Liver (tissue), 8 donors: ENCODE measurements at regions not wholly inside any gene's neighbourhood (a gene's known extent, or its start where the extent isn't known, plus 50 kb on each side); places are given as distances from the start of the nearest gene placed in this dataset.
"Not testable (repeated sequence)": the region's sequence is repeated elsewhere in the genome, so short reads cannot be mapped to it uniquely, and the experiment has no call there.

Experiments used
- DNase-seq: peaks from one replicate; pipeline ENCODE4 v3.0.0-alpha.2; 2017; ENCODE audit warnings: low spot score
- H3K27ac ChIP-seq, 2 donors: one replicate each; pipeline ENCODE4 v1.7.0; 2013; ENCODE audit warnings: inconsistent platforms in 2 of 2, low read length in 2 of 2, control low read depth in 1 of 2, low read depth in 1 of 2, mild to moderate bottlenecking in 1 of 2
- H3K27me3 ChIP-seq, 4 donors: one replicate each; pipeline versions ENCODE4 v1.6.1 to v1.7.0; 2013; ENCODE audit warnings: low read length in 3 of 4, inconsistent platforms in 1 of 4, mild to moderate bottlenecking in 1 of 4, moderate library complexity in 1 of 4; ENCODE audit not compliant: control insufficient read depth in 4 of 4, insufficient read depth in 4 of 4
- H3K36me3 ChIP-seq, 4 donors: one replicate each; pipeline versions ENCODE4 v1.6.1 to v1.7.0; 2013; ENCODE audit warnings: low read length in 3 of 4, mild to moderate bottlenecking in 3 of 4, low read depth in 1 of 4, moderate library complexity in 1 of 4; ENCODE audit not compliant: control insufficient read depth in 4 of 4, insufficient read depth in 3 of 4
- H3K4me1 ChIP-seq, 4 donors: one replicate each; pipeline versions ENCODE4 v1.6.1 to v1.7.0; 2013; ENCODE audit warnings: low read length in 3 of 4, mild to moderate bottlenecking in 3 of 4, moderate library complexity in 1 of 4; ENCODE audit not compliant: control insufficient read depth in 4 of 4, insufficient read depth in 4 of 4
- H3K4me3 ChIP-seq, 3 donors: one replicate each; pipeline versions ENCODE4 v1.6.1 to v1.7.0; 2013; ENCODE audit warnings: low read length in 3 of 3, control low read depth in 1 of 3, low read depth in 1 of 3, mild to moderate bottlenecking in 1 of 3
- H3K9ac ChIP-seq, 2 donors: one replicate each; pipeline ENCODE4 v1.7.0; 2013; ENCODE audit warnings: low read length in 2 of 2, mild to moderate bottlenecking in 2 of 2, moderate library complexity in 2 of 2, control low read depth in 1 of 2, low read depth in 1 of 2
- H3K9me3 ChIP-seq, 4 donors: one replicate each; pipeline versions ENCODE4 v1.6.1 to v1.7.0; 2013; ENCODE audit warnings: low read length in 3 of 4; ENCODE audit not compliant: control insufficient read depth in 4 of 4
- EGR1 ChIP-seq, 2 donors: IDR thresholded peaks; 2 replicates each; pipeline ENCODE4 v1.6.1; 2016 to 2018; ENCODE audit warnings: antibody characterized with exemption in 2 of 2, low read depth in 2 of 2
- FOXA1 ChIP-seq: IDR thresholded peaks from 2 replicates; pipeline ENCODE4 v1.6.1; 2016; ENCODE audit warnings: antibody characterized with exemption
- FOXA2 ChIP-seq: IDR thresholded peaks from 2 replicates; pipeline ENCODE4 v1.6.1; 2016; ENCODE audit warnings: antibody characterized with exemption
- GABPA ChIP-seq, 2 donors: IDR thresholded peaks in 1 of 2; conservative IDR thresholded peaks in 1 of 2; 2 replicates each; pipeline ENCODE4 v1.6.1; 2016; ENCODE audit warnings: antibody characterized with exemption in 2 of 2, mild to moderate bottlenecking in 1 of 2, moderate library complexity in 1 of 2
- HNF4A ChIP-seq, 2 donors: conservative IDR thresholded peaks; 2 replicates each; pipeline ENCODE4 v1.6.1; 2016; ENCODE audit warnings: antibody characterized with exemption in 2 of 2, mild to moderate bottlenecking in 2 of 2
- HNF4G ChIP-seq: IDR thresholded peaks from 2 replicates; pipeline ENCODE4 v1.6.1; 2016; ENCODE audit warnings: antibody characterized with exemption
- JUND ChIP-seq, 2 donors: IDR thresholded peaks; 2 replicates each; pipeline ENCODE4 v1.6.1; 2016; ENCODE audit warnings: antibody characterized with exemption in 2 of 2
- RAD21 ChIP-seq, 2 donors: IDR thresholded peaks; 2 replicates each; pipeline ENCODE4 v1.6.1; 2016; ENCODE audit warnings: antibody characterized with exemption in 2 of 2, mild to moderate bottlenecking in 2 of 2
- REST ChIP-seq: IDR thresholded peaks from 2 replicates; pipeline ENCODE4 v1.6.1; 2016; ENCODE audit warnings: antibody characterized with exemption, mild to moderate bottlenecking
- RXRA ChIP-seq, 2 donors: IDR thresholded peaks; 2 replicates each; pipeline ENCODE4 v1.6.1; 2017 to 2018; ENCODE audit warnings: antibody characterized with exemption in 2 of 2, mild to moderate bottlenecking in 1 of 2
- SP1 ChIP-seq: IDR thresholded peaks from 2 replicates; pipeline ENCODE4 v1.6.1; 2018; ENCODE audit warnings: antibody characterized with exemption, mild to moderate bottlenecking
- TAF1 ChIP-seq: conservative IDR thresholded peaks from 2 replicates; pipeline ENCODE4 v1.6.1; 2016; ENCODE audit warnings: antibody characterized with exemption, mild to moderate bottlenecking
- YY1 ChIP-seq: IDR thresholded peaks from 2 replicates; pipeline ENCODE4 v1.6.1; 2016; ENCODE audit warnings: antibody characterized with exemption, mild to moderate bottlenecking
- WGBS: extraction: QIAGEN DNeasy Blood & Tissue Kit; methylation state at CpG from one replicate; pipeline ENCODE4 v1.1.7; 2013; 5-methylcytosine and 5-hydroxymethylcytosine counted together
- TF ChIP-seq, protein P1 (sequence below): IDR thresholded peaks from 2 replicates; pipeline ENCODE4 v1.6.1; 2016; ENCODE audit warnings: antibody characterized with exemption
- TF ChIP-seq, protein P2 (sequence below): IDR thresholded peaks from 2 replicates; pipeline ENCODE4 v1.6.1; 2016; ENCODE audit warnings: antibody characterized with exemption
- TF ChIP-seq, protein P3 (sequence below): fragments of 150-350 bp; IDR thresholded peaks from 2 replicates; pipeline ENCODE4 v1.5.1; 2017; ENCODE audit warnings: improper control_type of control experiment, low read depth, low read length; ENCODE audit not compliant: missing input control
- TF ChIP-seq, protein P4 (sequence below): IDR thresholded peaks from 2 replicates; pipeline ENCODE4 v1.6.1; 2016; ENCODE audit warnings: antibody characterized with exemption
- donor health status: healthy.
- donor health status: healthy.
- donor health status: healthy.
- donor health status: healthy.
- donor health status: healthy.

- TF ChIP-seq, protein P1, sequence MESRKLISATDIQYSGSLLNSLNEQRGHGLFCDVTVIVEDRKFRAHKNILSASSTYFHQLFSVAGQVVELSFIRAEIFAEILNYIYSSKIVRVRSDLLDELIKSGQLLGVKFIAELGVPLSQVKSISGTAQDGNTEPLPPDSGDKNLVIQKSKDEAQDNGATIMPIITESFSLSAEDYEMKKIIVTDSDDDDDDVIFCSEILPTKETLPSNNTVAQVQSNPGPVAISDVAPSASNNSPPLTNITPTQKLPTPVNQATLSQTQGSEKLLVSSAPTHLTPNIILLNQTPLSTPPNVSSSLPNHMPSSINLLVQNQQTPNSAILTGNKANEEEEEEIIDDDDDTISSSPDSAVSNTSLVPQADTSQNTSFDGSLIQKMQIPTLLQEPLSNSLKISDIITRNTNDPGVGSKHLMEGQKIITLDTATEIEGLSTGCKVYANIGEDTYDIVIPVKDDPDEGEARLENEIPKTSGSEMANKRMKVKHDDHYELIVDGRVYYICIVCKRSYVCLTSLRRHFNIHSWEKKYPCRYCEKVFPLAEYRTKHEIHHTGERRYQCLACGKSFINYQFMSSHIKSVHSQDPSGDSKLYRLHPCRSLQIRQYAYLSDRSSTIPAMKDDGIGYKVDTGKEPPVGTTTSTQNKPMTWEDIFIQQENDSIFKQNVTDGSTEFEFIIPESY: no peak
- no peak for TF ChIP-seq RAD21 (IDR thresholded peaks at IDR 0.05)
- TF ChIP-seq GABPA (IDR thresholded peaks at IDR 0.05 in 1 of 2, conservative IDR thresholded peaks at IDR 0.05 in 1 of 2): no peak
- no peak for TF ChIP-seq YY1
- TF ChIP-seq HNF4G: no peak
Observed at GRCh38 chr3:99298661-99299060, 339.7 kb upstream of the COL8A1 start (continued).

GRCh38 chr3:99295836-99296235 lies 342.6 kb upstream of the COL8A1 start:
- no peaks in the 10 kb centered on the region for H3K27me3 ChIP-seq
- no peak overlapping the region for H3K27ac ChIP-seq
- WGBS: 72% methylated on average over 1 of the region's 1 CpG
- H3K4me1 ChIP-seq: no peaks in the 10 kb centered on the region
- H3K9me3 ChIP-seq: no peaks in the 10 kb centered on the region
- H3K4me3 ChIP-seq: no peak overlapping the region
- TF ChIP-seq GABPA (IDR thresholded peaks at IDR 0.05 in 1 of 2, conservative IDR thresholded peaks at IDR 0.05 in 1 of 2) (no peak), FOXA2 (no peak), EGR1 (IDR thresholded peaks at IDR 0.05; ENCODE audit: low read depth in 2 of 2) (no peak), SP1 (no peak), YY1 (no peak), HNF4A (conservative IDR thresholded peaks at IDR 0.05) (no peak), HNF4G (no peak)
- TF ChIP-seq, protein P2, sequence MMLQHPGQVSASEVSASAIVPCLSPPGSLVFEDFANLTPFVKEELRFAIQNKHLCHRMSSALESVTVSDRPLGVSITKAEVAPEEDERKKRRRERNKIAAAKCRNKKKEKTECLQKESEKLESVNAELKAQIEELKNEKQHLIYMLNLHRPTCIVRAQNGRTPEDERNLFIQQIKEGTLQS: no peak
- TF ChIP-seq, protein P3, sequence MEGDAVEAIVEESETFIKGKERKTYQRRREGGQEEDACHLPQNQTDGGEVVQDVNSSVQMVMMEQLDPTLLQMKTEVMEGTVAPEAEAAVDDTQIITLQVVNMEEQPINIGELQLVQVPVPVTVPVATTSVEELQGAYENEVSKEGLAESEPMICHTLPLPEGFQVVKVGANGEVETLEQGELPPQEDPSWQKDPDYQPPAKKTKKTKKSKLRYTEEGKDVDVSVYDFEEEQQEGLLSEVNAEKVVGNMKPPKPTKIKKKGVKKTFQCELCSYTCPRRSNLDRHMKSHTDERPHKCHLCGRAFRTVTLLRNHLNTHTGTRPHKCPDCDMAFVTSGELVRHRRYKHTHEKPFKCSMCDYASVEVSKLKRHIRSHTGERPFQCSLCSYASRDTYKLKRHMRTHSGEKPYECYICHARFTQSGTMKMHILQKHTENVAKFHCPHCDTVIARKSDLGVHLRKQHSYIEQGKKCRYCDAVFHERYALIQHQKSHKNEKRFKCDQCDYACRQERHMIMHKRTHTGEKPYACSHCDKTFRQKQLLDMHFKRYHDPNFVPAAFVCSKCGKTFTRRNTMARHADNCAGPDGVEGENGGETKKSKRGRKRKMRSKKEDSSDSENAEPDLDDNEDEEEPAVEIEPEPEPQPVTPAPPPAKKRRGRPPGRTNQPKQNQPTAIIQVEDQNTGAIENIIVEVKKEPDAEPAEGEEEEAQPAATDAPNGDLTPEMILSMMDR: no peak
- no peaks in the 10 kb centered on the region for H3K36me3 ChIP-seq
- no peak for DNase-seq
- no peak overlapping the region for H3K9ac ChIP-seq

DNA sequence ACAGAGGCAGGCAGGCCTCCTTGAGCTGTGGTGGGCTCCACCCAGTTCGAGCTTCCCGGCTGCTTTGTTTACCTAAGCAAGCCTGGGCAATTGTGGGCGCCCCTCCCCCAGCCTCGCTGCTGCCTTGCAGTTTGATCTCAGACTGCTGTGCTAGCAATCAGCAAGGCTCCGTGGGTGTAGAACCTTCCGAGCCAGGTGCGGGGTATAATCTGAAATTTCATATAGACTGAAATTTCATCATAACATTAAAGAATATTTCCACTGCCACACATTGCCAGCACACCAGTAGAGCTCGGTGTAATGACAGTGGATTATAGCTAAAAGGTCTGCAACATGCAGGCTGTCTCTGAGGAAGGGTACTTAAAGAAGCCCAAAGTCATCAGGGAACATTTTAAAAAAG lies 344.3 kb upstream of the COL8A1 start:
- not testable (repeated sequence) for H3K9ac ChIP-seq, DNase-seq, H3K4me1 ChIP-seq, H3K9me3 ChIP-seq, H3K27ac ChIP-seq, H3K4me3 ChIP-seq, H3K36me3 ChIP-seq, H3K27me3 ChIP-seq
- 6% methylated on average over 8 of the region's 8 CpGs for WGBS

DNA sequence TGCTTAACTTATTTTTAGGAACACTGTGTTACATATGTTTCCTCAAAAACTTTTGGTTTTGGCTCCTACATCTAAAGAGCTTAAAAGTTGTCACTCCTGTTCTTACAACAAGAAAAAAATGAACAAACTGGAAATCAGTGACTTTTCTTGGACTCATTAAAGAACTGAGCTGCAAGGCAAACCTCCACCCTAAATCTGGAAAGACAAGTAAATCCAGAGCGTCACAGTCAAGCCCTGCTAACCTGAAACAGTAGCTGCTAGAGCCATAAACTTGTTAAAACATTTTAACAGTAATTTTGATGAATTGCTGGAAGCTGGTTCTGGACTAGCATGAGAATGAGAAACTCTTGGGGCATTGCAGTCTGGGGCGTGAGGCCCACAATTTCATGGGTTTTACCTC lies 350.5 kb upstream of the COL8A1 start:
- WGBS: 52% methylated on average over 2 of the region's 2 CpGs
- no peak overlapping the region for H3K27ac ChIP-seq
- no peak for DNase-seq
- TF ChIP-seq TAF1: no peak
- TF ChIP-seq, protein P4, sequence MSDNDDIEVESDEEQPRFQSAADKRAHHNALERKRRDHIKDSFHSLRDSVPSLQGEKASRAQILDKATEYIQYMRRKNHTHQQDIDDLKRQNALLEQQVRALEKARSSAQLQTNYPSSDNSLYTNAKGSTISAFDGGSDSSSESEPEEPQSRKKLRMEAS: no peak
- no peak for TF ChIP-seq SP1
- TF ChIP-seq FOXA1: no peak
- TF ChIP-seq GABPA (IDR thresholded peaks at IDR 0.05 in 1 of 2, conservative IDR thresholded peaks at IDR 0.05 in 1 of 2): no peak
- TF ChIP-seq RXRA (IDR thresholded peaks at IDR 0.05): no peak
- no peak for TF ChIP-seq HNF4A (conservative IDR thresholded peaks at IDR 0.05)
- TF ChIP-seq, protein P1: no peak
- TF ChIP-seq FOXA2: no peak
- TF ChIP-seq JUND (IDR thresholded peaks at IDR 0.05): no peak
- no peak for TF ChIP-seq RAD21 (IDR thresholded peaks at IDR 0.05)
- TF ChIP-seq EGR1 (IDR thresholded peaks at IDR 0.05; ENCODE audit: low read depth in 2 of 2): no peak
- TF ChIP-seq REST: no peak

More for the DNA sequence above, 350.5 kb upstream of the COL8A1 start:
- no peaks in the 10 kb centered on the region for H3K4me1 ChIP-seq
- H3K36me3 ChIP-seq: no peaks in the 10 kb centered on the region
- H3K9ac ChIP-seq: no peak overlapping the region
- no peaks in the 10 kb centered on the region for H3K9me3 ChIP-seq
- H3K27me3 ChIP-seq: no peaks in the 10 kb centered on the region
- H3K4me3 ChIP-seq: no peak overlapping the region
